ENCODE measurements at regions not wholly inside any gene's neighbourhood (a gene's known extent, or its start where the extent isn't known, plus 50 kb on each side); places are given as distances from the start of the nearest gene placed in this dataset.

- WGBS: 64% methylated on average over 3 of the region's 3 CpGs
- Histone ChIP-seq H3K4me3 (ENCODE audit: low read length in 2 of 2) (no peak overlapping the region), H3K9me3 (ENCODE audit: control insufficient read depth in 2 of 2, insufficient read depth in 1 of 2, low read length in 1 of 2) (no peaks in the 10 kb centered on the region), H3K27ac (ENCODE audit: low read depth in 1 of 2, low read length in 1 of 2) (no peak overlapping the region), H3K27me3 (ENCODE audit: control insufficient read depth in 2 of 2, insufficient read depth in 1 of 2, low read length in 1 of 2) (no peaks in the 10 kb centered on the region), H3K36me3 (ENCODE audit: control insufficient read depth in 2 of 2, insufficient read depth in 2 of 2, low read length in 1 of 2) (no peaks in the 10 kb centered on the region), H3K4me1 (ENCODE audit: control insufficient read depth in 2 of 2, insufficient read depth in 2 of 2, low read length in 2 of 2) (no peaks in the 10 kb centered on the region)
- DNase-seq (ENCODE audit: low read depth in 6 of 9, low spot score in 9 of 9): no peak
Observed at GRCh38 chr13:76638882-76639281, 247.3 kb downstream of the KCTD12 start.

- 95% methylated on average over 3 of the region's 3 CpGs for WGBS
- no peak overlapping the region for H3K4me3 ChIP-seq (ENCODE audit: low read length in 2 of 2)
- H3K36me3 ChIP-seq (ENCODE audit: control insufficient read depth in 2 of 2, insufficient read depth in 2 of 2, low read length in 1 of 2): no peaks in the 10 kb centered on the region
- H3K4me1 ChIP-seq (ENCODE audit: control insufficient read depth in 2 of 2, insufficient read depth in 2 of 2, low read length in 2 of 2): no peaks in the 10 kb centered on the region
- DNase-seq (ENCODE audit: low read depth in 6 of 9, low spot score in 9 of 9): no peak
- no peaks in the 10 kb centered on the region for H3K27me3 ChIP-seq (ENCODE audit: control insufficient read depth in 2 of 2, insufficient read depth in 1 of 2, low read length in 1 of 2)
- no peak overlapping the region for H3K27ac ChIP-seq (ENCODE audit: low read depth in 1 of 2, low read length in 1 of 2)
- no peaks in the 10 kb centered on the region for H3K9me3 ChIP-seq (ENCODE audit: control insufficient read depth in 2 of 2, insufficient read depth in 1 of 2, low read length in 1 of 2)
Observed at GRCh38 chr13:76638181-76638580, 248.0 kb downstream of the KCTD12 start.

- H3K27me3 ChIP-seq (ENCODE audit: control insufficient read depth in 2 of 2, insufficient read depth in 1 of 2, low read length in 1 of 2): no peaks in the 10 kb centered on the region
- H3K4me3 ChIP-seq (ENCODE audit: low read length in 2 of 2): no peak overlapping the region
- no peak overlapping the region for H3K27ac ChIP-seq (ENCODE audit: low read depth in 1 of 2, low read length in 1 of 2)
- H3K9me3 ChIP-seq (ENCODE audit: control insufficient read depth in 2 of 2, insufficient read depth in 1 of 2, low read length in 1 of 2): no peaks in the 10 kb centered on the region
- no peak for DNase-seq (ENCODE audit: low read depth in 6 of 9, low spot score in 9 of 9)
- 86% methylated on average over 2 of the region's 2 CpGs for WGBS
- no peaks in the 10 kb centered on the region for H3K36me3 ChIP-seq (ENCODE audit: control insufficient read depth in 2 of 2, insufficient read depth in 2 of 2, low read length in 1 of 2)
- no peaks in the 10 kb centered on the region for H3K4me1 ChIP-seq (ENCODE audit: control insufficient read depth in 2 of 2, insufficient read depth in 2 of 2, low read length in 2 of 2)
Observed at GRCh38 chr13:76637641-76638141, 248.5 kb downstream of the KCTD12 start.

GRCh38 chr13:76636829-76637228, 249.4 kb downstream of the KCTD12 start:
- H3K9me3 ChIP-seq (ENCODE audit: control insufficient read depth in 2 of 2, insufficient read depth in 1 of 2, low read length in 1 of 2): no peaks in the 10 kb centered on the region
- H3K27ac ChIP-seq (ENCODE audit: low read depth in 1 of 2, low read length in 1 of 2): no peak overlapping the region
- H3K4me1 ChIP-seq (ENCODE audit: control insufficient read depth in 2 of 2, insufficient read depth in 2 of 2, low read length in 2 of 2): no peaks in the 10 kb centered on the region
- H3K36me3 ChIP-seq (ENCODE audit: control insufficient read depth in 2 of 2, insufficient read depth in 2 of 2, low read length in 1 of 2): no peaks in the 10 kb centered on the region
- no peak overlapping the region for H3K4me3 ChIP-seq (ENCODE audit: low read length in 2 of 2)
- no peaks in the 10 kb centered on the region for H3K27me3 ChIP-seq (ENCODE audit: control insufficient read depth in 2 of 2, insufficient read depth in 1 of 2, low read length in 1 of 2)
- WGBS: 97% methylated on average over 2 of the region's 2 CpGs
- no peak for DNase-seq (ENCODE audit: low read depth in 6 of 9, low spot score in 9 of 9)

- H3K9me3 ChIP-seq (ENCODE audit: control insufficient read depth in 2 of 2, insufficient read depth in 1 of 2, low read length in 1 of 2): no peaks in the 10 kb centered on the region
- H3K27ac ChIP-seq (ENCODE audit: low read depth in 1 of 2, low read length in 1 of 2): no peak overlapping the region
- no peaks in the 10 kb centered on the region for H3K27me3 ChIP-seq (ENCODE audit: control insufficient read depth in 2 of 2, insufficient read depth in 1 of 2, low read length in 1 of 2)
- DNase-seq (ENCODE audit: low read depth in 6 of 9, low spot score in 9 of 9): no peak
- no peaks in the 10 kb centered on the region for H3K4me1 ChIP-seq (ENCODE audit: control insufficient read depth in 2 of 2, insufficient read depth in 2 of 2, low read length in 2 of 2)
- no peaks in the 10 kb centered on the region for H3K36me3 ChIP-seq (ENCODE audit: control insufficient read depth in 2 of 2, insufficient read depth in 2 of 2, low read length in 1 of 2)
- no peak overlapping the region for H3K4me3 ChIP-seq (ENCODE audit: low read length in 2 of 2)
- 92% methylated on average over 7 of the region's 7 CpGs for WGBS
Observed at GRCh38 chr13:76635232-76636230, 250.7 kb downstream of the KCTD12 start.

- WGBS: 89% methylated on average over 6 of the region's 6 CpGs
- Histone ChIP-seq H3K9me3 (ENCODE audit: control insufficient read depth in 2 of 2, insufficient read depth in 1 of 2, low read length in 1 of 2) (no peaks in the 10 kb centered on the region), H3K4me1 (ENCODE audit: control insufficient read depth in 2 of 2, insufficient read depth in 2 of 2, low read length in 2 of 2) (no peaks in the 10 kb centered on the region), H3K27ac (ENCODE audit: low read depth in 1 of 2, low read length in 1 of 2) (no peak overlapping the region), H3K27me3 (ENCODE audit: control insufficient read depth in 2 of 2, insufficient read depth in 1 of 2, low read length in 1 of 2) (no peaks in the 10 kb centered on the region), H3K36me3 (ENCODE audit: control insufficient read depth in 2 of 2, insufficient read depth in 2 of 2, low read length in 1 of 2) (no peaks in the 10 kb centered on the region), H3K4me3 (ENCODE audit: low read length in 2 of 2) (no peak overlapping the region)
- no peak for DNase-seq (ENCODE audit: low read depth in 6 of 9, low spot score in 9 of 9)
Observed at GRCh38 chr13:76634431-76635191, 251.6 kb downstream of the KCTD12 start.

GRCh38 chr13:76632401-76633044, 253.7 kb downstream of the KCTD12 start:
- H3K36me3 ChIP-seq (ENCODE audit: control insufficient read depth in 2 of 2, insufficient read depth in 2 of 2, low read length in 1 of 2): no peaks in the 10 kb centered on the region
- peak in 1 of 9 donors; percentile 8 for DNase-seq (ENCODE audit: low read depth in 6 of 9, low spot score in 9 of 9)
- no peak overlapping the region for H3K27ac ChIP-seq (ENCODE audit: low read depth in 1 of 2, low read length in 1 of 2)
- WGBS: 75% methylated on average over 3 of the region's 3 CpGs
- H3K4me3 ChIP-seq (ENCODE audit: low read length in 2 of 2): no peak overlapping the region
- no peaks in the 10 kb centered on the region for H3K4me1 ChIP-seq (ENCODE audit: control insufficient read depth in 2 of 2, insufficient read depth in 2 of 2, low read length in 2 of 2)
- H3K9me3 ChIP-seq (ENCODE audit: control insufficient read depth in 2 of 2, insufficient read depth in 1 of 2, low read length in 1 of 2): no peaks in the 10 kb centered on the region
- H3K27me3 ChIP-seq (ENCODE audit: control insufficient read depth in 2 of 2, insufficient read depth in 1 of 2, low read length in 1 of 2): no peaks in the 10 kb centered on the region

- H3K36me3 ChIP-seq (ENCODE audit: control insufficient read depth in 2 of 2, insufficient read depth in 2 of 2, low read length in 1 of 2): no peaks in the 10 kb centered on the region
- no peak overlapping the region for H3K4me3 ChIP-seq (ENCODE audit: low read length in 2 of 2)
- no peak overlapping the region for H3K27ac ChIP-seq (ENCODE audit: low read depth in 1 of 2, low read length in 1 of 2)
- WGBS: 97% methylated on average over 5 of the region's 5 CpGs
- H3K4me1 ChIP-seq (ENCODE audit: control insufficient read depth in 2 of 2, insufficient read depth in 2 of 2, low read length in 2 of 2): no peaks in the 10 kb centered on the region
- no peak for DNase-seq (ENCODE audit: low read depth in 6 of 9, low spot score in 9 of 9)
- H3K9me3 ChIP-seq (ENCODE audit: control insufficient read depth in 2 of 2, insufficient read depth in 1 of 2, low read length in 1 of 2): no peaks in the 10 kb centered on the region
- no peaks in the 10 kb centered on the region for H3K27me3 ChIP-seq (ENCODE audit: control insufficient read depth in 2 of 2, insufficient read depth in 1 of 2, low read length in 1 of 2)
Observed at GRCh38 chr13:76630629-76631230, 255.5 kb downstream of the KCTD12 start.

All from thymus (tissue), 11 donors.